Esophagus squamous epithelium (tissue), 4 donors: ENCODE measurements at regions not wholly inside any gene's neighbourhood (a gene's known extent, or its start where the extent isn't known, plus 50 kb on each side); places are given as distances from the start of the nearest gene placed in this dataset.

Experiments used
- CTCF ChIP-seq, 6 experiments: fragments of 450-650 bp in 4 of 6; fragments of 200-600 bp in 2 of 6; sonication (generic) in 2 of 6; IDR thresholded peaks; one replicate each; pipeline ENCODE4 v1.5.1; 2016 to 2019; ENCODE audit warnings: antibody characterized with exemption in 6 of 6, mild to moderate bottlenecking in 4 of 6, moderate library complexity in 4 of 6
- POLR2A ChIP-seq, 4 donors: fragments of 450-650 bp; IDR thresholded peaks; one replicate each; pipeline ENCODE4 v1.6.1; 2017; ENCODE audit warnings: antibody characterized with exemption in 4 of 4, mild to moderate bottlenecking in 4 of 4, moderate library complexity in 3 of 4

DNA sequence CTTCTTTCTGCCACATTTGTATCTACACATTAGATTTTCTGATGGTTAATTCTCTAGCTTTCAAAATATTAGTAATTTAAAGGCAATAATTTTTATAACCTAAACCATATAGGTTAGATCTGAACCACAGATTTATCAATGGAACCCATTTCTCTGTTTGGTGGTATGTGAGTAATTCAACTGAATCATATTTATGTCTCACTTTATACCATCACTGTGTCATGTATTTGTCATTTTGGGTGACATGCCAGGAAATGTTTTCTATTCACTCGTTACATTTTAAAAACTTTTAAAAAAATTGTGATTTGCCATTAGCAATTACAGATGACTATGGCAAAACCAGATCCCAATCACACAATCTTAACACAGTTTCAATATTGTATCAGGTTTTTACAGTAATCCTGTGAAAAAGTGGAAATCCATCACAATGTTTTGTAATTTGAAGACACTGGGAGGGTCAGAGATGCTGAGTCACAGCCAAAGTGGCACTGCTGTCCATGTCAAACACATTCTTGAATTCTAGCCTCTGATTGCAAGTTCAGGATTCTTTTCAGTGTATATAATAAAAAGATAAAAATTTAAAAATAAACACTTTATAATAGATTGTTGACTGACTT is 356.0 kb upstream of the RBMS3 start:
- TF ChIP-seq POLR2A (IDR thresholded peaks at IDR 0.05) (no peak), CTCF (IDR thresholded peaks at IDR 0.05) (no peak)
